ENCODE measurements at regions not wholly inside any gene's neighbourhood (a gene's known extent, or its start where the extent isn't known, plus 50 kb on each side); places are given as distances from the start of the nearest gene placed in this dataset.

- DNase-seq: peak in 25 of 42 donors; percentile 8 to 71 (median 28)
- intact Hi-C loops (cut with DNase I): no loop called here
These were observed 49.9 kb upstream of the FOXN3 start for GRCh38 chr14:89466944-89467343.
